Neural progenitor cell (in vitro differentiated cells): ENCODE measurements at regions not wholly inside any gene's neighbourhood (a gene's known extent, or its start where the extent isn't known, plus 50 kb on each side); places are given as distances from the start of the nearest gene placed in this dataset.

Source experiments
- EZH2 ChIP-seq: fragments of 200-600 bp; sonication (generic); IDR thresholded peaks from 2 replicates; pipeline ENCODE4 v1.6.1; 2017; ENCODE audit warnings: antibody characterized with exemption, mild to moderate bottlenecking, moderate library complexity
- TF ChIP-seq, protein P1 (sequence below): fragments of 200-600 bp; sonication (generic); IDR thresholded peaks from 2 replicates; pipeline ENCODE4 v1.5.1; 2017; ENCODE audit warnings: antibody characterized with exemption, mild to moderate bottlenecking

DNA sequence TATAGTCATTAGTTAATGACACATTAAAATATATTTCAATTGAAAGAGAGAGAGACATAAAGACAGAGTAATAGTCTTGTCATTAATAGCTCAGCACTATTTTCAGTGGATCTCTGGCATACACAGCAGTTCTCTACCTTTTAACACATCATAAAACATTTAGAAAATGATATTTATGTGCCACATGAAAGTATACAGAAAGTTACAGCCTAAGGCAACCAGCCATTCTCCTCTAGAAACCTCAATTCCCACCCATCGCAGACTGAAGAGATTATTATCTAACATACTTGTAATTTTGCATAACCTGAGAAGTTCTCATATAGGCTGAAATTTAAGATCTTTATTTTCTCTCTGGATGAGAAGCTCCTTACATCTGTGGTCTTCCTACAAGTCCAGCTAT, 58.7 kb upstream of the FAM83B start:
- TF ChIP-seq, protein P1, sequence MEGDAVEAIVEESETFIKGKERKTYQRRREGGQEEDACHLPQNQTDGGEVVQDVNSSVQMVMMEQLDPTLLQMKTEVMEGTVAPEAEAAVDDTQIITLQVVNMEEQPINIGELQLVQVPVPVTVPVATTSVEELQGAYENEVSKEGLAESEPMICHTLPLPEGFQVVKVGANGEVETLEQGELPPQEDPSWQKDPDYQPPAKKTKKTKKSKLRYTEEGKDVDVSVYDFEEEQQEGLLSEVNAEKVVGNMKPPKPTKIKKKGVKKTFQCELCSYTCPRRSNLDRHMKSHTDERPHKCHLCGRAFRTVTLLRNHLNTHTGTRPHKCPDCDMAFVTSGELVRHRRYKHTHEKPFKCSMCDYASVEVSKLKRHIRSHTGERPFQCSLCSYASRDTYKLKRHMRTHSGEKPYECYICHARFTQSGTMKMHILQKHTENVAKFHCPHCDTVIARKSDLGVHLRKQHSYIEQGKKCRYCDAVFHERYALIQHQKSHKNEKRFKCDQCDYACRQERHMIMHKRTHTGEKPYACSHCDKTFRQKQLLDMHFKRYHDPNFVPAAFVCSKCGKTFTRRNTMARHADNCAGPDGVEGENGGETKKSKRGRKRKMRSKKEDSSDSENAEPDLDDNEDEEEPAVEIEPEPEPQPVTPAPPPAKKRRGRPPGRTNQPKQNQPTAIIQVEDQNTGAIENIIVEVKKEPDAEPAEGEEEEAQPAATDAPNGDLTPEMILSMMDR: no peak
- TF ChIP-seq EZH2: no peak
